Thyroid gland (tissue), 4 donors: ENCODE measurements at regions not wholly inside any gene's neighbourhood (a gene's known extent, or its start where the extent isn't known, plus 50 kb on each side); places are given as distances from the start of the nearest gene placed in this dataset.

Experiments used
- DNase-seq, 2 donors: peaks; one replicate each; pipeline ENCODE4 v3.0.0-alpha.2; 2019
- H3K27ac ChIP-seq, 3 donors: fragments of 200-600 bp; sonication (generic); 1 replicate in 2 of 3; 2 replicates in 1 of 3; pipeline ENCODE4 v1.5.1; 2016 to 2019; ENCODE audit warnings: mild to moderate bottlenecking in 1 of 3, moderate library complexity in 1 of 3
- H3K27me3 ChIP-seq: fragments of 200-600 bp; sonication (generic); one replicate; pipeline ENCODE4 v1.5.1; 2019
- H3K36me3 ChIP-seq, 2 donors: fragments of 200-600 bp; sonication (generic); one replicate each; pipeline ENCODE4 v1.5.1; 2016 to 2019
- H3K4me1 ChIP-seq, 2 donors: fragments of 200-600 bp; sonication (generic); one replicate each; pipeline ENCODE4 v1.5.1; 2017 to 2019
- H3K4me3 ChIP-seq, 3 donors: fragments of 200-600 bp; sonication (generic); replicated peaks in 1 of 3; 1 replicate in 2 of 3; 2 replicates in 1 of 3; pipeline ENCODE4 v1.5.1; 2016; ENCODE audit warnings: mild to moderate bottlenecking in 1 of 3
- H3K9me3 ChIP-seq: fragments of 200-600 bp; sonication (generic); one replicate; pipeline ENCODE4 v1.5.1; 2017
- CTCF ChIP-seq, 6 experiments: fragments of 200-600 bp in 3 of 6; fragments of 450-650 bp in 3 of 6; sonication (generic) in 3 of 6; IDR thresholded peaks; one replicate each; pipeline ENCODE4 v1.5.1; 2016 to 2019; ENCODE audit warnings: antibody characterized with exemption in 6 of 6, mild to moderate bottlenecking in 2 of 6, inconsistent platforms in 1 of 6, moderate library complexity in 1 of 6
- POLR2A ChIP-seq, 2 donors: fragments of 450-650 bp; IDR thresholded peaks; one replicate each; pipeline ENCODE4 v1.6.1; 2017; ENCODE audit warnings: antibody characterized with exemption in 2 of 2, mild to moderate bottlenecking in 2 of 2, moderate library complexity in 1 of 2
- WGBS, 2 donors: methylation state at CpG; one replicate each; pipeline ENCODE4 v1.1.5; 2017; 5-methylcytosine and 5-hydroxymethylcytosine counted together
- intact Hi-C: fragments of 100-400 bp; cut with DNase I; formaldehyde crosslinking; loops from one replicate; pipeline ENCODE4 v1.15.1; 2023

DNA sequence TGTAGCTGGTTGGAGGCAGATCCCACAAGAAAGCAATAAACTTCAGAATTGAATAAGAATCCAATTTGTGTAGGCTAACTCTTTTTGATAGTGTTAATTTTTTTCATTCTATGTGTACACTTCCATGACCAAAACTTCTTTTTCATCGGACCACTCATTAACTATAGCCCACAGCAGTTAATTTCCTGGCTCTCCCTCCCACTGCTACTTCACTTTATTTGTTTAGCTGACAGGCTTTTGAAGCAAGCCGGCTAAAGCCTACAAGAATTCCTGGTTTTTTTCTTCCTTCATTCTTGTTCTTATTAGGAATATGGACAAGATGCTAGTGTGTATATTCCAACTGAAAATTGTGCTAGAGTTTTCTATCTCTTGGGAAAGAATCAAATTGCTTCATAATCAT lies 329.2 kb upstream of the CCNH start:
- no peaks in the 10 kb centered on the region for H3K27me3 ChIP-seq
- TF ChIP-seq CTCF (IDR thresholded peaks at IDR 0.05) (no peak), POLR2A (IDR thresholded peaks at IDR 0.05) (no peak)
- no peak overlapping the region for H3K4me3 ChIP-seq
- no peaks in the 10 kb centered on the region for H3K4me1 ChIP-seq
- 4 to 6% methylated on average over 2 of the region's 2 CpGs for WGBS, 2 donors
- no peaks in the 10 kb centered on the region for H3K36me3 ChIP-seq
- intact Hi-C loops: no loop called here
- no peak overlapping the region for H3K27ac ChIP-seq
- no peaks in the 10 kb centered on the region for H3K9me3 ChIP-seq
- DNase-seq: no peak

GRCh38 chr5:87735923-87736322 lies 323.2 kb upstream of the CCNH start:
- H3K36me3 ChIP-seq: no peaks in the 10 kb centered on the region
- no peaks in the 10 kb centered on the region for H3K9me3 ChIP-seq
- WGBS, 2 donors: 91 to 96% methylated on average over 1 of the region's 1 CpG
- H3K4me3 ChIP-seq: no peak overlapping the region
- intact Hi-C loops: no loop called here
- no peaks in the 10 kb centered on the region for H3K4me1 ChIP-seq
- no peaks in the 10 kb centered on the region for H3K27me3 ChIP-seq
- DNase-seq: no peak
- TF ChIP-seq POLR2A (IDR thresholded peaks at IDR 0.05) (no peak), CTCF (IDR thresholded peaks at IDR 0.05) (no peak)
- H3K27ac ChIP-seq: no peak overlapping the region

DNA sequence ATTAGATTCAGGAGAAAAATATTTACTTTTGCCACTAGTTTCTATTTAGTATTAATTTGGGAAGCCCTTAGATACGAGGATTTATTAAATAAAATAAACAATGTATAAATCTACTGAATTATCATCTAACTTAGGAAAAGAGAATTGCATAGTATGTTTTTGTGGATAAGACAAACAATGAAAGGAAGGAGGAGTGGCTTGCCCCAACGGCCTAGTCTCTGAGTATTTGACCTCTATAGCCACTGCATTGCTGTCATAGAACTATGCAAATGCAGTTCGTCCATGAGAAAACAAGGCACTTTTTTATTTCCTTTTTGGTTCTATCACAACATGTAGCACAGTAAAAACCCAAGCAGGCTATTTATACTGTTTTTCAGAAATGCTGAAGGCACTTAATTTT lies 321.2 kb upstream of the CCNH start:
- H3K9me3 ChIP-seq: no peaks in the 10 kb centered on the region
- no peaks in the 10 kb centered on the region for H3K27me3 ChIP-seq
- no peak for DNase-seq
- WGBS, 2 donors: 50 to 52% methylated on average over 3 of the region's 3 CpGs
- no peaks in the 10 kb centered on the region for H3K4me1 ChIP-seq
- intact Hi-C loops: no loop called here
- H3K4me3 ChIP-seq: no peak overlapping the region
- no peaks in the 10 kb centered on the region for H3K36me3 ChIP-seq
- TF ChIP-seq POLR2A (IDR thresholded peaks at IDR 0.05) (no peak), CTCF (IDR thresholded peaks at IDR 0.05) (no peak)
- H3K27ac ChIP-seq: no peak overlapping the region

- no peak for TF ChIP-seq CTCF (IDR thresholded peaks at IDR 0.05)
- TF ChIP-seq POLR2A (IDR thresholded peaks at IDR 0.05): no peak
- H3K9me3 ChIP-seq: no peaks in the 10 kb centered on the region
- intact Hi-C loops: no loop called here
- H3K4me1 ChIP-seq: no peaks in the 10 kb centered on the region
- H3K36me3 ChIP-seq: no peaks in the 10 kb centered on the region
- no peak overlapping the region for H3K4me3 ChIP-seq
- DNase-seq: no peak
- H3K27me3 ChIP-seq: no peaks in the 10 kb centered on the region
- 83 to 84% methylated on average over 7 of the region's 7 CpGs for WGBS, 2 donors
- no peak overlapping the region for H3K27ac ChIP-seq
Observed at GRCh38 chr5:87732875-87733768, 320.4 kb upstream of the CCNH start.

GRCh38 chr5:87729781-87730180 lies 317.1 kb upstream of the CCNH start:
- Histone ChIP-seq H3K4me1 (no peaks in the 10 kb centered on the region), H3K9me3 (no peaks in the 10 kb centered on the region), H3K36me3 (no peaks in the 10 kb centered on the region), H3K4me3 (no peak overlapping the region), H3K27me3 (no peaks in the 10 kb centered on the region), H3K27ac (no peak overlapping the region)
- no peak for TF ChIP-seq CTCF (IDR thresholded peaks at IDR 0.05)
- TF ChIP-seq POLR2A (IDR thresholded peaks at IDR 0.05): no peak
- DNase-seq: no peak
- intact Hi-C loops: no loop called here
